ENCODE measurements at regions not wholly inside any gene's neighbourhood (a gene's known extent, or its start where the extent isn't known, plus 50 kb on each side); places are given as distances from the start of the nearest gene placed in this dataset.

DNA sequence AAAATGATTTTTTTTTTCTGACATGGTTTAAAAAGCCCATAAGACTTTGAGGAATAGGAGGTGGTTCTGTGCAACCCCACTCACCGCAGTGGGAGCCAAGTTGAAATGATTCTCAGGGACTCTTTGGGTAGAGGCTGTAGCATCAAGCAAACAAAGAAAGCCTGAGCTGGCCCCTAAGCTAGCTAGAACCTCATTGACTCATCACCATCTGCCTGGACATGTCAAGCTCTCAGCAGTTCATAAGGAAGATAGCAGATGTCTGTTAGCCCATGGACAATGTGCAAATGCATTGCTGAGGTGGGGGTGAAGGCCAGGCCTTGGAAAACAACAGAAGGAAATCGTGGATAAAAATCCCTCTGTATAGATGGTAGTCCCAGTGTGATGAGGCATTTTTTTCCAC, 234.8 kb downstream of the NR2F2 start:
- no peak for TF ChIP-seq EZH2phosphoT487 (IDR thresholded peaks at IDR 0.05; ENCODE audit: low read depth, severe bottlenecking, unreplicated experiment)
- TF ChIP-seq, protein P1, sequence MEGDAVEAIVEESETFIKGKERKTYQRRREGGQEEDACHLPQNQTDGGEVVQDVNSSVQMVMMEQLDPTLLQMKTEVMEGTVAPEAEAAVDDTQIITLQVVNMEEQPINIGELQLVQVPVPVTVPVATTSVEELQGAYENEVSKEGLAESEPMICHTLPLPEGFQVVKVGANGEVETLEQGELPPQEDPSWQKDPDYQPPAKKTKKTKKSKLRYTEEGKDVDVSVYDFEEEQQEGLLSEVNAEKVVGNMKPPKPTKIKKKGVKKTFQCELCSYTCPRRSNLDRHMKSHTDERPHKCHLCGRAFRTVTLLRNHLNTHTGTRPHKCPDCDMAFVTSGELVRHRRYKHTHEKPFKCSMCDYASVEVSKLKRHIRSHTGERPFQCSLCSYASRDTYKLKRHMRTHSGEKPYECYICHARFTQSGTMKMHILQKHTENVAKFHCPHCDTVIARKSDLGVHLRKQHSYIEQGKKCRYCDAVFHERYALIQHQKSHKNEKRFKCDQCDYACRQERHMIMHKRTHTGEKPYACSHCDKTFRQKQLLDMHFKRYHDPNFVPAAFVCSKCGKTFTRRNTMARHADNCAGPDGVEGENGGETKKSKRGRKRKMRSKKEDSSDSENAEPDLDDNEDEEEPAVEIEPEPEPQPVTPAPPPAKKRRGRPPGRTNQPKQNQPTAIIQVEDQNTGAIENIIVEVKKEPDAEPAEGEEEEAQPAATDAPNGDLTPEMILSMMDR (IDR thresholded peaks at IDR 0.05; ENCODE audit: poor library complexity): no peak
